ENCODE measurements at regions not wholly inside any gene's neighbourhood (a gene's known extent, or its start where the extent isn't known, plus 50 kb on each side); places are given as distances from the start of the nearest gene placed in this dataset.

GRCh38 chr12:4189721-4190120, 83.8 kb upstream of the CCND2 start:
- TF ChIP-seq PPARA (CRISPR knock-in tag; IDR thresholded peaks at IDR 0.05; ENCODE audit: borderline replicate concordance) (no peak), GLIS3 (CRISPR knock-in tag; IDR thresholded peaks at IDR 0.05) (no peak), ARNTL (CRISPR knock-in tag; IDR thresholded peaks at IDR 0.05; ENCODE audit: borderline replicate concordance, low read depth) (no peak), RARB (CRISPR knock-in tag; IDR thresholded peaks at IDR 0.05) (no peak), PATZ1 (CRISPR knock-in tag; IDR thresholded peaks at IDR 0.05; ENCODE audit: borderline replicate concordance) (no peak), CREB5 (CRISPR knock-in tag; IDR thresholded peaks at IDR 0.05; ENCODE audit: low read depth) (no peak), ZNF70 (CRISPR knock-in tag; IDR thresholded peaks at IDR 0.05) (no peak), ZFP30 (CRISPR knock-in tag; IDR thresholded peaks at IDR 0.05) (no peak), ZNF8 (CRISPR knock-in tag; IDR thresholded peaks at IDR 0.05) (no peak)
- TF ChIP-seq, protein P1, sequence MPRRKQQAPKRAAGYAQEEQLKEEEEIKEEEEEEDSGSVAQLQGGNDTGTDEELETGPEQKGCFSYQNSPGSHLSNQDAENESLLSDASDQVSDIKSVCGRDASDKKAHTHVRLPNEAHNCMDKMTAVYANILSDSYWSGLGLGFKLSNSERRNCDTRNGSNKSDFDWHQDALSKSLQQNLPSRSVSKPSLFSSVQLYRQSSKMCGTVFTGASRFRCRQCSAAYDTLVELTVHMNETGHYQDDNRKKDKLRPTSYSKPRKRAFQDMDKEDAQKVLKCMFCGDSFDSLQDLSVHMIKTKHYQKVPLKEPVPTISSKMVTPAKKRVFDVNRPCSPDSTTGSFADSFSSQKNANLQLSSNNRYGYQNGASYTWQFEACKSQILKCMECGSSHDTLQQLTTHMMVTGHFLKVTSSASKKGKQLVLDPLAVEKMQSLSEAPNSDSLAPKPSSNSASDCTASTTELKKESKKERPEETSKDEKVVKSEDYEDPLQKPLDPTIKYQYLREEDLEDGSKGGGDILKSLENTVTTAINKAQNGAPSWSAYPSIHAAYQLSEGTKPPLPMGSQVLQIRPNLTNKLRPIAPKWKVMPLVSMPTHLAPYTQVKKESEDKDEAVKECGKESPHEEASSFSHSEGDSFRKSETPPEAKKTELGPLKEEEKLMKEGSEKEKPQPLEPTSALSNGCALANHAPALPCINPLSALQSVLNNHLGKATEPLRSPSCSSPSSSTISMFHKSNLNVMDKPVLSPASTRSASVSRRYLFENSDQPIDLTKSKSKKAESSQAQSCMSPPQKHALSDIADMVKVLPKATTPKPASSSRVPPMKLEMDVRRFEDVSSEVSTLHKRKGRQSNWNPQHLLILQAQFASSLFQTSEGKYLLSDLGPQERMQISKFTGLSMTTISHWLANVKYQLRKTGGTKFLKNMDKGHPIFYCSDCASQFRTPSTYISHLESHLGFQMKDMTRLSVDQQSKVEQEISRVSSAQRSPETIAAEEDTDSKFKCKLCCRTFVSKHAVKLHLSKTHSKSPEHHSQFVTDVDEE (CRISPR knock-in tag; IDR thresholded peaks at IDR 0.05) = no peak
